Type B pancreatic cell (in vitro differentiated cells): ENCODE measurements at regions not wholly inside any gene's neighbourhood (a gene's known extent, or its start where the extent isn't known, plus 50 kb on each side); places are given as distances from the start of the nearest gene placed in this dataset.

Experiments
- DNase-seq: peaks from one replicate; pipeline ENCODE4 v3.0.0; 2021; ENCODE audit warnings: mixed read lengths; ENCODE audit not compliant: unreplicated experiment; ENCODE audit errors: extremely low spot score
- H3K27ac Mint-ChIP-seq: 2 replicates; pipeline ENCODE4 v1.8.0; 2021; ENCODE audit warnings: mild to moderate bottlenecking, mixed read lengths
- H3K27me3 Mint-ChIP-seq: 2 replicates; pipeline ENCODE4 v1.8.0; 2021; ENCODE audit warnings: mixed read lengths
- H3K36me3 Mint-ChIP-seq: 2 replicates; pipeline ENCODE4 v1.8.0; 2021; ENCODE audit warnings: mixed read lengths
- H3K4me1 Mint-ChIP-seq: one replicate; pipeline ENCODE4 v1.8.0; 2021; ENCODE audit warnings: mixed read lengths; ENCODE audit not compliant: unreplicated experiment
- H3K4me3 Mint-ChIP-seq: 2 replicates; pipeline ENCODE4 v1.8.0; 2021; ENCODE audit warnings: mild to moderate bottlenecking, mixed read lengths
- H3K9me3 Mint-ChIP-seq: 2 replicates; pipeline ENCODE4 v1.8.0; 2021; ENCODE audit warnings: mixed read lengths
- TF ChIP-seq, protein P1 (sequence below): fragments of 200-600 bp; sonication (generic); conservative IDR thresholded peaks from 2 replicates; pipeline ENCODE4 v1.5.0; 2021; ENCODE audit warnings: antibody characterized with exemption, mild to moderate bottlenecking

DNA sequence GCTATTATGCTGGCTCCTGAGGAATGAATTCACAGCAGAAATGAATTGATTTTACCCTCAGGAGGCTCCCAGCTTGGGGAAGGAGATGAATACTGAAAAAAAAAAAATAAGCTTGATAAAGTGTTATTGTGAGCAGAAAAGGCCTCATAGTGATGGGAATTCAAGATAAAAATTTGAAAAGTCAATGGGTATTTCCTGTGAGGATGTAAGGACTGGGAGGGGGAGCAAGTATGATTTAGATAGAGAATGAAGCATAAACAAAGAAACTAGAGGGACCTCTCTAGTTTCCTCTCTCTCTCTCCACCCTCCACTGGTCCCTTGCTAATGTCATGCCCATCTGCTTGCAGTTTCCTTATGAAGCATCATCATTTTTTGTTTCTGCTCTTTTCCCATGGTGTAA is 439.0 kb upstream of the PLXNA2 start:
- no peak overlapping the region for H3K27ac Mint-ChIP-seq
- peaks cover 4% of the 10 kb centered on the region for H3K27me3 Mint-ChIP-seq
- TF ChIP-seq, protein P1, sequence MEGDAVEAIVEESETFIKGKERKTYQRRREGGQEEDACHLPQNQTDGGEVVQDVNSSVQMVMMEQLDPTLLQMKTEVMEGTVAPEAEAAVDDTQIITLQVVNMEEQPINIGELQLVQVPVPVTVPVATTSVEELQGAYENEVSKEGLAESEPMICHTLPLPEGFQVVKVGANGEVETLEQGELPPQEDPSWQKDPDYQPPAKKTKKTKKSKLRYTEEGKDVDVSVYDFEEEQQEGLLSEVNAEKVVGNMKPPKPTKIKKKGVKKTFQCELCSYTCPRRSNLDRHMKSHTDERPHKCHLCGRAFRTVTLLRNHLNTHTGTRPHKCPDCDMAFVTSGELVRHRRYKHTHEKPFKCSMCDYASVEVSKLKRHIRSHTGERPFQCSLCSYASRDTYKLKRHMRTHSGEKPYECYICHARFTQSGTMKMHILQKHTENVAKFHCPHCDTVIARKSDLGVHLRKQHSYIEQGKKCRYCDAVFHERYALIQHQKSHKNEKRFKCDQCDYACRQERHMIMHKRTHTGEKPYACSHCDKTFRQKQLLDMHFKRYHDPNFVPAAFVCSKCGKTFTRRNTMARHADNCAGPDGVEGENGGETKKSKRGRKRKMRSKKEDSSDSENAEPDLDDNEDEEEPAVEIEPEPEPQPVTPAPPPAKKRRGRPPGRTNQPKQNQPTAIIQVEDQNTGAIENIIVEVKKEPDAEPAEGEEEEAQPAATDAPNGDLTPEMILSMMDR = no peak
- H3K36me3 Mint-ChIP-seq = no peaks in the 10 kb centered on the region
- no peak overlapping the region for H3K4me3 Mint-ChIP-seq
- H3K9me3 Mint-ChIP-seq = peaks cover 5% of the 10 kb centered on the region
- H3K4me1 Mint-ChIP-seq = peaks cover 13% of the 10 kb centered on the region
- DNase-seq = no peak

DNA sequence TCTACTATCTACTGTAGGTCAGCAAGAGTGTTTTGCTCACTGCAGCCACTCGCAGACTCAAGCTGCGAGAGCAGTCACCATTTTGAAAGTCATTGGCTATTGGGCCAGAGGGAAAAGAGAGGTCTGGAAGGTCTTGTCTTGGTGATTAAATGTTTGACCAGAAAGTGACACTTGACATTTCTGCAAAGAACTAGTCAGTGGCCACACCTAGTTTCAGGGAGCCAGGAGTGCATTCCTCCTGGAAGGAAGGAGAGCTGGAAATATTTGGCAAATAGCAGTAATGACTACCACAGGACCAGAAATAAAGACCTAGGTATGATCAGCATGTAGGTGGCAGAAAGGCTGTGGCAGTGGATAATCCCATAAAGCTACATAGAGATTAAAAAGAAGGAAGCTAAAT is 440.0 kb upstream of the PLXNA2 start:
- Mint-ChIP-seq H3K4me1 (peaks cover 13% of the 10 kb centered on the region), H3K27me3 (peaks cover 4% of the 10 kb centered on the region), H3K27ac (no peak overlapping the region), H3K4me3 (no peak overlapping the region), H3K36me3 (no peaks in the 10 kb centered on the region), H3K9me3 (peaks cover 5% of the 10 kb centered on the region)
- DNase-seq = no peak
- TF ChIP-seq, protein P1 = no peak

DNA sequence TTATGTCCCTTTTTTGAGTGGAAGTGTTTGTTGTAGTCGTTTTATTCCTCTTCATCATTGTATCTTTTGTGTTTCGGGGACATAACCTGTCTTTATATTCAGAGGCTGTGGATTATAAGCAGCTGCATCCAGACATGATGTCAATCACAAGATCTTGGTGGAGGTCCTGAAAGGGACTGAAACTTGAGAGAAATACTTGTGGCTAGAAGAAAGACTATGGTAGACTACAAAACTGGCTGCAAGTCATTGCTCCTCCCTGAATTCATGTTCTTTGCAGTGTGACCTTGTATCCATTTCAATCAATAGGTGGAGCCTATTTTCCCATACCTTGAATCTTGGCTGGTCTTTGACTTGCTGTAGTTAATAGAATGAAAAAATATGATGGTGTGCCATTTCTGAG is 442.4 kb upstream of the PLXNA2 start:
- Mint-ChIP-seq H3K27ac (no peak overlapping the region), H3K4me1 (peaks cover 13% of the 10 kb centered on the region), H3K27me3 (peaks cover 4% of the 10 kb centered on the region), H3K4me3 (no peak overlapping the region), H3K36me3 (no peaks in the 10 kb centered on the region), H3K9me3 (peaks cover 5% of the 10 kb centered on the region)
- no peak for DNase-seq
- TF ChIP-seq, protein P1 = no peak

DNA sequence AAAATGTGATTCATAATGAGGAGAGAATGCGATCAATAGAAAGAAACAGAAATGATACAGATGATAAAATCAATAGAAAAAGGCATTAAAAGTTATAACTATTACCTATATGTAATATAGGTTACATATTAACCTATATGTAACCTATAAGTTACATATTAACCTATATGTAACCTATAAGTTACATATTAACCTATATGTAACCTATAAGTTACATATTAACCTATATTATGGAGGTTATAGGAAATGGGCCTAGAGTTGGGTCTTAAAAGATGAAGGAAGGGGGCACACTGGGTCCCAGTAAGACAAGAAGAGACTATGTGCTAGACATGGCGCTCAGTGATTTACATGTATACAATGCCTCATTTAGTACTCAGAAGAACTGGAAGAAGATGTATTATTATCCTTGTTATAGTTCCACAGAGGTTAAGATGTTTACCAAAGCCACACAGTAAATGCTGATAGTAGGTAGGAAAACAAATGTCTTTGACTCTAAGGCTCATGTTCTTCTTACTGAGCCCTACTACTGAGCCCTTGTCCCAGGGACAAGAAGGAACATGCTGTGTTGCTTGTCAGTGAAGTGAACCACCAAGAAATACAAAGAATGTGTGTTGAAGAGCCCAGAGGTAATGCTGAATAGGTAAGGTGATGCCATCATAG is 444.6 kb upstream of the PLXNA2 start:
- DNase-seq = no peak
- Mint-ChIP-seq H3K9me3 (no peaks in the 10 kb centered on the region), H3K27me3 (no peaks in the 10 kb centered on the region), H3K27ac (no peak overlapping the region), H3K4me1 (no peaks in the 10 kb centered on the region), H3K36me3 (no peaks in the 10 kb centered on the region), H3K4me3 (no peak overlapping the region)
- TF ChIP-seq, protein P1 = no peak

DNA sequence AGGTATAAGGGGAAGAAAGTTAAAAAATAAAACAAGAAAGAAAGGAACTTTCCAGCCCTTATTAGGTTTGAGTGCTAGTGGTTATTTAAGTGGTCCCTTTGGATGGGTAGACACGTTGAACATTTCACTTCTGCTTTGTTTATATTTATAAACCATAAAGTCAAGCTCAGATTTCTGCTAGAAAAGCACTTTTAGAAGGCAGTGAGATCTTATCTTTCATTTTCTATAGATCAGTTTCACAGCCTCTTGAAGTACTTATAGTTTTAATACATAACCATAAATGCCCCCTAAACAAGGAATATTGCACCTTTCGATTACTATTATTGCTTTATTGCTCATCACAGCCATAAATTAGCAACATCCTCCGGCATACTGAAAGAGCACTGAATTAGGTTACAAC is 446.8 kb upstream of the PLXNA2 start:
- H3K36me3 Mint-ChIP-seq = no peaks in the 10 kb centered on the region
- no peaks in the 10 kb centered on the region for H3K27me3 Mint-ChIP-seq
- H3K4me3 Mint-ChIP-seq = no peak overlapping the region
- no peaks in the 10 kb centered on the region for H3K9me3 Mint-ChIP-seq
- TF ChIP-seq, protein P1 = no peak
- DNase-seq = no peak
- H3K27ac Mint-ChIP-seq = no peak overlapping the region
- H3K4me1 Mint-ChIP-seq = no peaks in the 10 kb centered on the region

DNA sequence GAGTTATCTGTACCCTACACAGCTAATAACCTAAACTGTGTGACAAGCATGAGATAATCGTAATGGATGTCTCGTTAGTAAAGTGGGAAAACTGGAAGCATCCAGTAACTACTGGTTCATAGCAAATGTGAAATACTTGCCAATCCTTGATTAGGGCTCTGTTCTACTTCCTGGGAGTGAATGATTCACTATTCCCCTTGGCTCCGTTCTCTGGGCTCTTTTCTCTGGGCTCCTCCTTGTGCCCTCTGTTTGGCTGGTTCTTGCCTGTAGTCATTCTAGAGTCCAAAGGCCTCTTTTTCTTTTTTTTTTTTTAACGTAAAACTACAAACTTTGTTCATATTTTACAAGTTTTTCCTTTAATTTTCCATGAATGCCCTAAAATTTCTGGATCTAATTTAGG is 465.8 kb upstream of the PLXNA2 start:
- Mint-ChIP-seq H3K4me3 (no peak overlapping the region), H3K4me1 (peaks cover 5% of the 10 kb centered on the region), H3K36me3 (no peaks in the 10 kb centered on the region), H3K9me3 (no peaks in the 10 kb centered on the region), H3K27ac (no peak overlapping the region), H3K27me3 (peaks cover 3% of the 10 kb centered on the region)
- DNase-seq = no peak
- TF ChIP-seq, protein P1 = no peak
